ENCODE measurements at regions not wholly inside any gene's neighbourhood (a gene's known extent, or its start where the extent isn't known, plus 50 kb on each side); places are given as distances from the start of the nearest gene placed in this dataset.

DNA sequence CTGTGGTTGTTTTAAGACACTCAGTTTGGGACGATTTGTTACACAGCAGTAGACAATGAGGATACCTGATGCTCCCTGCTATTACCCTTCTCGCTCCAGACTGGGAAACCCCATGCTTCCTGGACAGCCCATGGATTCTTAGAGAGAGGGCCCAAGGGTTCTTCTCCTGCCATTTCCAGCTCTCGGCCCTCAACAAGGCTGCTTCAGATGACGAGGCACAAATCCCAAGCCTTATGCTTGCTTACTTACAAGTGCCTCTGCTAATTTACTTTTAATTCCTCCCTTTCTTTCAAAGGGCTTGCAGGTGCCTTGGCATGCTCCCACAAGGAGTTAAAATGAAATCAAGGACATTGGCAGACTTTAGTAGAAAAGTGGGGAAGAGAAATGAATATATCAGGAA lies 79.4 kb downstream of the GADD45G start:
- TF ChIP-seq EP300 (IDR thresholded peaks at IDR 0.05; ENCODE audit: borderline replicate concordance) = no peak
- no peak for TF ChIP-seq RAD21 (IDR thresholded peaks at IDR 0.05; ENCODE audit: low read depth)
- TF ChIP-seq ZBTB7A (IDR thresholded peaks at IDR 0.05; ENCODE audit: low read depth) = no peak
- no peak for TF ChIP-seq CEBPB (IDR thresholded peaks at IDR 0.05)
- no peak for TF ChIP-seq FOXM1 (IDR thresholded peaks at IDR 0.05; ENCODE audit: borderline replicate concordance, low read depth)
- TF ChIP-seq TCF12 (IDR thresholded peaks at IDR 0.05; ENCODE audit: low read depth) = no peak
- no peak for TF ChIP-seq YY1 (IDR thresholded peaks at IDR 0.05; ENCODE audit: low read depth)
- TF ChIP-seq REST (IDR thresholded peaks at IDR 0.05; ENCODE audit: low read depth) = no peak
- TF ChIP-seq CREB1 (IDR thresholded peaks at IDR 0.05; ENCODE audit: low read depth) = no peak
- TF ChIP-seq EGR1 (IDR thresholded peaks at IDR 0.05) = no peak
- TF ChIP-seq TAF1 (IDR thresholded peaks at IDR 0.05; ENCODE audit: low read depth) = no peak
- TF ChIP-seq TEAD4 (IDR thresholded peaks at IDR 0.05) = no peak
- TF ChIP-seq NFIC (IDR thresholded peaks at IDR 0.05) = no peak
